Liver (tissue), 2 donors: ENCODE measurements at regions not wholly inside any gene's neighbourhood (a gene's known extent, or its start where the extent isn't known, plus 50 kb on each side); places are given as distances from the start of the nearest gene placed in this dataset.

Experiments
- EGR1 ChIP-seq, 2 donors: IDR thresholded peaks; 2 replicates each; pipeline ENCODE4 v1.6.1; 2016 to 2018; ENCODE audit warnings: antibody characterized with exemption in 2 of 2, low read depth in 2 of 2
- YY1 ChIP-seq: IDR thresholded peaks from 2 replicates; pipeline ENCODE4 v1.6.1; 2016; ENCODE audit warnings: antibody characterized with exemption, mild to moderate bottlenecking
- donor health status: healthy.

- TF ChIP-seq YY1 (no peak), EGR1 (IDR thresholded peaks at IDR 0.05; ENCODE audit: low read depth in 2 of 2) (no peak)
Measured at GRCh38 chr1:70863239-70863638, 184.4 kb downstream of the PTGER3 start.
